ENCODE measurements at regions not wholly inside any gene's neighbourhood (a gene's known extent, or its start where the extent isn't known, plus 50 kb on each side); places are given as distances from the start of the nearest gene placed in this dataset.

DNA sequence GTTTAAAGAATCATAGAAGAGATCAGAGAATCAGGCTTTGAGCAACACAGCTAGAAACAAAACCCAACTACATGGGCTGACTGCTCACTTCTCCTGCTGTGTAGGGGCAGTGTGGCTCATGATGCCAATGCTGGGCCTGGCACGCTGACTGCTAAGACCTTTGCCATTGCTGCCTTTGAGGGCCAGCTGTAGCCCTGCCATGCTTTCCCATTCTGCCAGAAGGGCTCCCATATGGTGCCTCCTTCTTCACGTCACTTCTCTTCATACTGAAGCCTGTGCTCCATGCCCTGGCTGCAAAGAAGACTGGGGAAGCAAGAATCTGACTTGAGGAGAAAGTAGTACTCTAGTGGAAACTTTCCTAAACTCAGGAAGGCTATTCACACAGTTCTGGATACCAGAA, 232.9 kb downstream of the UTP18 start:
- TF ChIP-seq, protein P1, sequence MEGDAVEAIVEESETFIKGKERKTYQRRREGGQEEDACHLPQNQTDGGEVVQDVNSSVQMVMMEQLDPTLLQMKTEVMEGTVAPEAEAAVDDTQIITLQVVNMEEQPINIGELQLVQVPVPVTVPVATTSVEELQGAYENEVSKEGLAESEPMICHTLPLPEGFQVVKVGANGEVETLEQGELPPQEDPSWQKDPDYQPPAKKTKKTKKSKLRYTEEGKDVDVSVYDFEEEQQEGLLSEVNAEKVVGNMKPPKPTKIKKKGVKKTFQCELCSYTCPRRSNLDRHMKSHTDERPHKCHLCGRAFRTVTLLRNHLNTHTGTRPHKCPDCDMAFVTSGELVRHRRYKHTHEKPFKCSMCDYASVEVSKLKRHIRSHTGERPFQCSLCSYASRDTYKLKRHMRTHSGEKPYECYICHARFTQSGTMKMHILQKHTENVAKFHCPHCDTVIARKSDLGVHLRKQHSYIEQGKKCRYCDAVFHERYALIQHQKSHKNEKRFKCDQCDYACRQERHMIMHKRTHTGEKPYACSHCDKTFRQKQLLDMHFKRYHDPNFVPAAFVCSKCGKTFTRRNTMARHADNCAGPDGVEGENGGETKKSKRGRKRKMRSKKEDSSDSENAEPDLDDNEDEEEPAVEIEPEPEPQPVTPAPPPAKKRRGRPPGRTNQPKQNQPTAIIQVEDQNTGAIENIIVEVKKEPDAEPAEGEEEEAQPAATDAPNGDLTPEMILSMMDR (IDR thresholded peaks at IDR 0.05): no peak
- no peak for TF ChIP-seq POLR2A (IDR thresholded peaks at IDR 0.05)

Data from adrenal gland (tissue), 5 donors.